ENCODE measurements at regions not wholly inside any gene's neighbourhood (a gene's known extent, or its start where the extent isn't known, plus 50 kb on each side); places are given as distances from the start of the nearest gene placed in this dataset.

GRCh38 chr16:62715701-62716100 lies 679.5 kb upstream of the CDH8 start:
- TF ChIP-seq, protein P1, sequence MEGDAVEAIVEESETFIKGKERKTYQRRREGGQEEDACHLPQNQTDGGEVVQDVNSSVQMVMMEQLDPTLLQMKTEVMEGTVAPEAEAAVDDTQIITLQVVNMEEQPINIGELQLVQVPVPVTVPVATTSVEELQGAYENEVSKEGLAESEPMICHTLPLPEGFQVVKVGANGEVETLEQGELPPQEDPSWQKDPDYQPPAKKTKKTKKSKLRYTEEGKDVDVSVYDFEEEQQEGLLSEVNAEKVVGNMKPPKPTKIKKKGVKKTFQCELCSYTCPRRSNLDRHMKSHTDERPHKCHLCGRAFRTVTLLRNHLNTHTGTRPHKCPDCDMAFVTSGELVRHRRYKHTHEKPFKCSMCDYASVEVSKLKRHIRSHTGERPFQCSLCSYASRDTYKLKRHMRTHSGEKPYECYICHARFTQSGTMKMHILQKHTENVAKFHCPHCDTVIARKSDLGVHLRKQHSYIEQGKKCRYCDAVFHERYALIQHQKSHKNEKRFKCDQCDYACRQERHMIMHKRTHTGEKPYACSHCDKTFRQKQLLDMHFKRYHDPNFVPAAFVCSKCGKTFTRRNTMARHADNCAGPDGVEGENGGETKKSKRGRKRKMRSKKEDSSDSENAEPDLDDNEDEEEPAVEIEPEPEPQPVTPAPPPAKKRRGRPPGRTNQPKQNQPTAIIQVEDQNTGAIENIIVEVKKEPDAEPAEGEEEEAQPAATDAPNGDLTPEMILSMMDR (IDR thresholded peaks at IDR 0.05; ENCODE audit: low read length), result no peak
- TF ChIP-seq EZH2 (optimal IDR thresholded peaks at IDR 0.05; ENCODE audit: low read depth, low read length) (no peak), EZH2phosphoT487 (IDR thresholded peaks at IDR 0.05; ENCODE audit: low read length) (no peak)
